GM12891 (cell line): ENCODE measurements at regions not wholly inside any gene's neighbourhood (a gene's known extent, or its start where the extent isn't known, plus 50 kb on each side); places are given as distances from the start of the nearest gene placed in this dataset.

Experiments used
- PAX5 ChIP-seq: IDR thresholded peaks from 2 replicates; pipeline ENCODE4 v1.6.1; 2011; ENCODE audit warnings: low read length, moderate library complexity, mild to moderate bottlenecking; ENCODE audit not compliant: insufficient read depth, severe bottlenecking
- SPI1 ChIP-seq: IDR thresholded peaks from 2 replicates; pipeline ENCODE4 v1.6.1; 2011; ENCODE audit warnings: low read depth, low read length, control low read depth
- TAF1 ChIP-seq: IDR thresholded peaks from 2 replicates; pipeline ENCODE4 v1.6.1; 2011; ENCODE audit warnings: low read depth, low read length, control low read depth

DNA sequence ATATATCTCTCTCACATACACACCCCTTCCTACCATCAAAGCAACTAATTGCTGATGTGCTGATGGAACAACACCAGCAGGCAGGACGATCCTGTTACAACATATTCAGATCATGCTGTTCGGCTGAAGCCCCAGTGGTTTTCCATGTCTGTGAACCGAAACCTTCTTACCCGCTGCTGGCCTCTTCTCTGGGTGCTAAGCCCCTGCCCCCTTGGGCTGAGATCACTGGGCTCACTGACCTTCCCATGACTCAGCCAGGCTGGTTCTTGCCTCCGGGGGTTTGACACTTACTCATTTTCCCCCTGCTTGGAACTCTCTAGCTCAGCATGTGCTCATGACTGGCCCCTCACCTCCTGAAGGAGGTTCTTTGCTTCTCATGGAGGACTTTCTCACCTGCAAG lies 122.0 kb upstream of the RGMA start:
- TF ChIP-seq TAF1: no peak
- no peak for TF ChIP-seq PAX5
- TF ChIP-seq SPI1: no peak
